LNCAP (cell line): ENCODE measurements at regions not wholly inside any gene's neighbourhood (a gene's known extent, or its start where the extent isn't known, plus 50 kb on each side); places are given as distances from the start of the nearest gene placed in this dataset.

ENCODE experiments used
- CTCF ChIP-seq: fragments of 450-650 bp; IDR thresholded peaks from 2 replicates; pipeline ENCODE4 v1.5.1; 2017; ENCODE audit warnings: mild to moderate bottlenecking

GRCh38 chr10:89904755-89905154 lies 203.4 kb downstream of the KIF20B start:
- TF ChIP-seq CTCF = no peak

- no peak for TF ChIP-seq CTCF
Measured at GRCh38 chr10:89909752-89910151, 208.4 kb downstream of the KIF20B start.

GRCh38 chr10:89915021-89915420 lies 213.6 kb downstream of the KIF20B start:
- TF ChIP-seq CTCF = no peak

- TF ChIP-seq CTCF = no peak
Measured at GRCh38 chr10:89915968-89916367, 214.6 kb downstream of the KIF20B start.

- no peak for TF ChIP-seq CTCF
Measured at GRCh38 chr10:89916468-89917215, 215.3 kb downstream of the KIF20B start.

GRCh38 chr10:89921403-89921802 lies 220.0 kb downstream of the KIF20B start:
- no peak for TF ChIP-seq CTCF

- TF ChIP-seq CTCF = no peak
Measured at GRCh38 chr10:89923661-89924060, 222.3 kb downstream of the KIF20B start.

- no peak for TF ChIP-seq CTCF
Measured at GRCh38 chr10:89924261-89924660, 222.9 kb downstream of the KIF20B start.
